ENCODE measurements at regions not wholly inside any gene's neighbourhood (a gene's known extent, or its start where the extent isn't known, plus 50 kb on each side); places are given as distances from the start of the nearest gene placed in this dataset.

DNA sequence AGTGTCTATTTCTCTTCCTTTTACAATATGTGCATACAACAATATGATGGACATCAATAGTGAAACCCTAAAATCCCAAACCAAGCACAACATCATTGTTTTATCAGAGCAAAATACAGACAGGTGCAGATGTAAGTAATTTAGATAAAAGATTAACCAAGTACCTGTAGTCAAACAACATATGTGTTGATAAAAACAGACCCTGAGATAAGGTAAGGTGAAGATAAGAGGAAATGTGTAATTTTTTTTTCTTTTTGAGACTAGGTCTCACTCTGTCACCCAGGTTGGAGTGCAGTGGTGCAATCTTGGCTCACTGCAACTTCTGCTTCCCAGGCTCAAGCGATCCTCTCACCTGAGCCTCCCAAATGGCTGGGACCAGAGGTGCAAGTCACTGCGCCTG lies 589.8 kb downstream of the PLCL1 start:
- no peak for TF ChIP-seq POLR2A (IDR thresholded peaks at IDR 0.05)
- TF ChIP-seq CTCF (IDR thresholded peaks at IDR 0.05): no peak
